H9 (cell line): ENCODE measurements at regions not wholly inside any gene's neighbourhood (a gene's known extent, or its start where the extent isn't known, plus 50 kb on each side); places are given as distances from the start of the nearest gene placed in this dataset.

Experiments used
- DNase-seq: peaks from one replicate; pipeline ENCODE4 v3.0.0-alpha.2; 2017
- H2AFZ ChIP-seq: one replicate; pipeline ENCODE4 v1.6.1; 2013; ENCODE audit warnings: mild to moderate bottlenecking, low read length, control low read depth, moderate library complexity
- H2AK5ac ChIP-seq: 2 replicates; pipeline ENCODE4 v1.6.1; 2013; ENCODE audit warnings: low read length, control low read depth, mixed read lengths; ENCODE audit not compliant: insufficient read length
- H2BK120ac ChIP-seq: one replicate; pipeline ENCODE4 v1.6.1; 2013; ENCODE audit warnings: low read depth, mild to moderate bottlenecking, low read length, control low read depth, inconsistent platforms; ENCODE audit not compliant: poor library complexity, severe bottlenecking
- H2BK12ac ChIP-seq: 2 replicates; pipeline ENCODE4 v1.6.1; 2013; ENCODE audit warnings: low read length, control low read depth, mixed read lengths, low read depth; ENCODE audit not compliant: insufficient read length
- H2BK15ac ChIP-seq: 2 replicates; pipeline ENCODE4 v1.6.1; 2013; ENCODE audit warnings: low read depth, low read length, control low read depth
- H2BK20ac ChIP-seq: one replicate; pipeline ENCODE4 v1.6.1; 2013; ENCODE audit warnings: low read depth, mild to moderate bottlenecking, low read length, control low read depth, inconsistent platforms; ENCODE audit not compliant: poor library complexity, severe bottlenecking
- H2BK5ac ChIP-seq: 2 replicates; pipeline ENCODE4 v1.6.1; 2013; ENCODE audit warnings: low read length, control low read depth, mixed read lengths; ENCODE audit not compliant: insufficient read length
- H3K14ac ChIP-seq: 2 replicates; pipeline ENCODE4 v1.6.1; 2013; ENCODE audit warnings: low read length, control low read depth; ENCODE audit not compliant: insufficient read depth
- H3K18ac ChIP-seq: 2 replicates; pipeline ENCODE4 v1.6.1; 2013; ENCODE audit warnings: low read depth, mild to moderate bottlenecking, mixed read lengths, low read length, control low read depth; ENCODE audit not compliant: insufficient read length
- H3K23ac ChIP-seq: 2 replicates; pipeline ENCODE4 v1.6.1; 2013; ENCODE audit warnings: low read length, control low read depth, mixed read lengths, low read depth; ENCODE audit not compliant: insufficient read length
- H3K23me2 ChIP-seq: 2 replicates; pipeline ENCODE4 v1.6.1; 2013; ENCODE audit warnings: low read depth, mild to moderate bottlenecking, mixed read lengths, low read length, control low read depth; ENCODE audit not compliant: insufficient read length, poor library complexity, severe bottlenecking
- H3K27ac ChIP-seq: 2 replicates; pipeline ENCODE4 v1.5.1; 2013; ENCODE audit warnings: low read length, control low read depth, mixed read lengths, low read depth; ENCODE audit not compliant: insufficient read length
- H3K27me3 ChIP-seq: 2 replicates; pipeline ENCODE4 v1.6.1; 2013; ENCODE audit warnings: low read length, control low read depth, inconsistent platforms; ENCODE audit not compliant: insufficient read depth
- H3K4ac ChIP-seq: 2 replicates; pipeline ENCODE4 v1.6.1; 2013; ENCODE audit warnings: low read depth, mild to moderate bottlenecking, control low read depth, inconsistent platforms, low read length, moderate library complexity
- H3K4me1 ChIP-seq: 2 replicates; pipeline ENCODE4 v1.6.1; 2013; ENCODE audit warnings: low read length, control low read depth, inconsistent platforms; ENCODE audit not compliant: insufficient read depth
- H3K4me2 ChIP-seq: 2 replicates; pipeline ENCODE4 v1.6.1; 2013; ENCODE audit warnings: low read length, control low read depth, mixed read lengths; ENCODE audit not compliant: insufficient read length, insufficient read depth
- H3K56ac ChIP-seq: 2 replicates; pipeline ENCODE4 v1.6.1; 2013; ENCODE audit warnings: low read depth, mild to moderate bottlenecking, mixed read lengths, low read length, control low read depth; ENCODE audit not compliant: insufficient read length
- H3K79me1 ChIP-seq: 2 replicates; pipeline ENCODE4 v1.6.1; 2013; ENCODE audit warnings: low read depth, mild to moderate bottlenecking, moderate library complexity, low read length, control low read depth, inconsistent platforms; ENCODE audit not compliant: insufficient read depth, poor library complexity, severe bottlenecking
- H3K79me2 ChIP-seq: 2 replicates; pipeline ENCODE4 v1.6.1; 2013; ENCODE audit warnings: low read length, control low read depth, inconsistent platforms; ENCODE audit not compliant: insufficient read depth
- H3K9ac ChIP-seq: 2 replicates; pipeline ENCODE4 v1.6.1; 2013; ENCODE audit warnings: low read length, control low read depth, mixed read lengths; ENCODE audit not compliant: insufficient read length; ENCODE audit errors: extremely low read depth
- H3K9me3 ChIP-seq: one replicate; pipeline ENCODE4 v1.6.1; 2013; ENCODE audit warnings: low read depth, low read length, inconsistent platforms; ENCODE audit not compliant: control insufficient read depth
- H3T11ph ChIP-seq: one replicate; pipeline ENCODE4 v1.6.1; 2013; ENCODE audit warnings: mild to moderate bottlenecking, low read length, control low read depth, inconsistent platforms
- H4K20me1 ChIP-seq: one replicate; pipeline ENCODE4 v1.6.1; 2013; ENCODE audit not compliant: control insufficient read depth, insufficient read length, insufficient read depth
- H4K5ac ChIP-seq: 2 replicates; pipeline ENCODE4 v1.6.1; 2013; ENCODE audit warnings: low read depth, mild to moderate bottlenecking, mixed read lengths, low read length, control low read depth; ENCODE audit not compliant: insufficient read length
- H4K8ac ChIP-seq: replicated peaks from 2 replicates; pipeline ENCODE4 v1.6.1; 2013; ENCODE audit warnings: low read length, control low read depth, mixed read lengths, low read depth; ENCODE audit not compliant: insufficient read length
- H4K91ac ChIP-seq: 2 replicates; pipeline ENCODE4 v1.6.1; 2013; ENCODE audit warnings: low read depth, mild to moderate bottlenecking, moderate library complexity, mixed read lengths, low read length, control low read depth; ENCODE audit not compliant: insufficient read length
- H3K27ac Mint-ChIP-seq, 3 experiments: 2 replicates in 2 of 3; 3 replicates in 1 of 3; pipeline ENCODE4 v1.8.0; 2020 to 2021; ENCODE audit warnings: mixed read lengths in 3 of 3, mild to moderate bottlenecking in 1 of 3, moderate library complexity in 1 of 3
- H3K27me3 Mint-ChIP-seq: 2 replicates; pipeline ENCODE4 v1.8.0; 2021; ENCODE audit warnings: low read depth, mild to moderate bottlenecking, moderate library complexity, mixed read lengths
- H3K36me3 Mint-ChIP-seq, 3 experiments: 2 replicates in 2 of 3; 3 replicates in 1 of 3; pipeline ENCODE4 v1.8.0; 2020 to 2021; ENCODE audit warnings: low read depth in 3 of 3, mixed read lengths in 3 of 3; ENCODE audit not compliant: insufficient read depth in 1 of 3
- H3K4me1 Mint-ChIP-seq, 2 experiments: 2 replicates each; pipeline ENCODE4 v1.8.0; 2020; ENCODE audit warnings: mixed read lengths in 2 of 2
- H3K4me3 Mint-ChIP-seq, 2 experiments: 2 replicates in 1 of 2; 3 replicates in 1 of 2; pipeline ENCODE4 v1.8.0; 2020 to 2021; ENCODE audit warnings: mild to moderate bottlenecking in 2 of 2, mixed read lengths in 2 of 2, moderate library complexity in 1 of 2
- H3K9me3 Mint-ChIP-seq, 2 experiments: 2 replicates in 1 of 2; 3 replicates in 1 of 2; pipeline ENCODE4 v1.8.0; 2020; ENCODE audit warnings: mild to moderate bottlenecking in 2 of 2, mixed read lengths in 2 of 2, moderate library complexity in 1 of 2
- CTCF ChIP-seq: fragments of 200-600 bp; sonication (generic); conservative IDR thresholded peaks from 3 replicates; pipeline ENCODE4 v1.8.0; 2021; ENCODE audit warnings: antibody characterized with exemption, mild to moderate bottlenecking
- WGBS: extraction: QIAGEN DNeasy Blood & Tissue Kit; methylation state at CpG from one replicate; pipeline ENCODE4 v1.1.7; 2013; ENCODE audit warnings: missing lambda C conversion rate, low lambda C conversion rate, mixed read lengths; ENCODE audit not compliant: insufficient read length; ENCODE audit errors: extremely low coverage; 5-methylcytosine and 5-hydroxymethylcytosine counted together

DNA sequence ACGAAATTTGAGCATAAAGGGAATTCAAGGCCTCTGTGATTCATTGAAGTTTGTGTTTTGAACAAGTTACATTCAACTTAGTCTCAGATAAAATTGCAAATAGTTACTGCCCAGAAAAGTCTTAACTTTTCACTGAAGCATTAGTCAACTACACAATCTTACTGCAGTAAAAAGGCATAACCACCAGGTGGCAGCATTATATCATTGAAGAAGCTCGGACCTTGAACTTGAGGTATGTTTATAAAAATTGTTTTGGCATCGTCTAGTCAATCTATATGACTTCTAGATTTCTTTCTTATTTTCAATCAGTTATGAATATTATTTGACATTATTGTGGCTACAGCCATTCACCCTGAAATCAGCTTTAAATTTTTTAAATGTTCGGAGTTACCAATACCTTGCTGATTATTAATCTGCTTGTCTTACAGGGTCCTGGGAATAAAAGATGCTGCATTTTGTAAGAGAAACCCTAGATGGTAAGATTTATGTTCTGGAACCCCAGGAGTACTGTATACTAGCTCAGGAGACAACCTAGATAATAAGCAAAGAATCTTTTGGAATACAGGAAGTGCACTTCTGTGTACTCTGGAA is 83.9 kb upstream of the GRAMD2B start:
- Histone ChIP-seq H4K91ac (no peak overlapping the region), H3K18ac (no peak overlapping the region), H4K5ac (no peak overlapping the region), H3K4me2 (no peak overlapping the region), H3K9me3 (no peaks in the 10 kb centered on the region), H3K4me1 (no peaks in the 10 kb centered on the region; the same call in none of the 2 replicates), H3K4ac (no peak overlapping the region), H3K23me2 (no peaks in the 10 kb centered on the region), H3K9ac (no peak overlapping the region), H3K27me3 (no peaks in the 10 kb centered on the region), H3K14ac (no peak overlapping the region), H3K27ac (no peak overlapping the region), H2BK12ac (no peak overlapping the region), H3K79me2 (no peaks in the 10 kb centered on the region), H2AK5ac (no peak overlapping the region), H4K20me1 (no peaks in the 10 kb centered on the region), H4K8ac (no peak overlapping the region), H3K23ac (no peak overlapping the region), H2BK20ac (no peak overlapping the region), H2BK5ac (no peak overlapping the region), H3K79me1 (no peaks in the 10 kb centered on the region), H3K56ac (no peak overlapping the region), H2BK120ac (no peak overlapping the region), H2AFZ (no peak overlapping the region), H3T11ph (no peak overlapping the region), H2BK15ac (no peak overlapping the region)
- Mint-ChIP-seq H3K9me3 (no peaks in the 10 kb centered on the region), H3K27ac (no peak overlapping the region), H3K36me3 (no peaks in the 10 kb centered on the region), H3K27me3 (no peaks in the 10 kb centered on the region), H3K4me1 (peaks cover 6 to 14% of the 10 kb centered on the region in 2 experiments), H3K4me3 (no peak overlapping the region)
- WGBS, result no CpG with 5 or more reads among the region's 4 CpGs
- no peak for DNase-seq
- peak; percentile 95 for TF ChIP-seq CTCF
